H9 (cell line): ENCODE measurements at regions not wholly inside any gene's neighbourhood (a gene's known extent, or its start where the extent isn't known, plus 50 kb on each side); places are given as distances from the start of the nearest gene placed in this dataset.

Experiments
- DNase-seq: peaks from one replicate; pipeline ENCODE4 v3.0.0-alpha.2; 2017
- H2AFZ ChIP-seq: one replicate; pipeline ENCODE4 v1.6.1; 2013; ENCODE audit warnings: mild to moderate bottlenecking, low read length, control low read depth, moderate library complexity
- H2AK5ac ChIP-seq: 2 replicates; pipeline ENCODE4 v1.6.1; 2013; ENCODE audit warnings: low read length, control low read depth, mixed read lengths; ENCODE audit not compliant: insufficient read length
- H2BK120ac ChIP-seq: one replicate; pipeline ENCODE4 v1.6.1; 2013; ENCODE audit warnings: low read depth, mild to moderate bottlenecking, low read length, control low read depth, inconsistent platforms; ENCODE audit not compliant: poor library complexity, severe bottlenecking
- H2BK12ac ChIP-seq: 2 replicates; pipeline ENCODE4 v1.6.1; 2013; ENCODE audit warnings: low read length, control low read depth, mixed read lengths, low read depth; ENCODE audit not compliant: insufficient read length
- H2BK15ac ChIP-seq: 2 replicates; pipeline ENCODE4 v1.6.1; 2013; ENCODE audit warnings: low read depth, low read length, control low read depth
- H2BK20ac ChIP-seq: one replicate; pipeline ENCODE4 v1.6.1; 2013; ENCODE audit warnings: low read depth, mild to moderate bottlenecking, low read length, control low read depth, inconsistent platforms; ENCODE audit not compliant: poor library complexity, severe bottlenecking
- H2BK5ac ChIP-seq: 2 replicates; pipeline ENCODE4 v1.6.1; 2013; ENCODE audit warnings: low read length, control low read depth, mixed read lengths; ENCODE audit not compliant: insufficient read length
- H3K14ac ChIP-seq: 2 replicates; pipeline ENCODE4 v1.6.1; 2013; ENCODE audit warnings: low read length, control low read depth; ENCODE audit not compliant: insufficient read depth
- H3K18ac ChIP-seq: 2 replicates; pipeline ENCODE4 v1.6.1; 2013; ENCODE audit warnings: low read depth, mild to moderate bottlenecking, mixed read lengths, low read length, control low read depth; ENCODE audit not compliant: insufficient read length
- H3K23ac ChIP-seq: 2 replicates; pipeline ENCODE4 v1.6.1; 2013; ENCODE audit warnings: low read length, control low read depth, mixed read lengths, low read depth; ENCODE audit not compliant: insufficient read length
- H3K23me2 ChIP-seq: 2 replicates; pipeline ENCODE4 v1.6.1; 2013; ENCODE audit warnings: low read depth, mild to moderate bottlenecking, mixed read lengths, low read length, control low read depth; ENCODE audit not compliant: insufficient read length, poor library complexity, severe bottlenecking
- H3K27ac ChIP-seq: 2 replicates; pipeline ENCODE4 v1.5.1; 2013; ENCODE audit warnings: low read length, control low read depth, mixed read lengths, low read depth; ENCODE audit not compliant: insufficient read length
- H3K27me3 ChIP-seq: 2 replicates; pipeline ENCODE4 v1.6.1; 2013; ENCODE audit warnings: low read length, control low read depth, inconsistent platforms; ENCODE audit not compliant: insufficient read depth
- H3K4ac ChIP-seq: 2 replicates; pipeline ENCODE4 v1.6.1; 2013; ENCODE audit warnings: low read depth, mild to moderate bottlenecking, control low read depth, inconsistent platforms, low read length, moderate library complexity
- H3K4me1 ChIP-seq: 2 replicates; pipeline ENCODE4 v1.6.1; 2013; ENCODE audit warnings: low read length, control low read depth, inconsistent platforms; ENCODE audit not compliant: insufficient read depth
- H3K4me2 ChIP-seq: 2 replicates; pipeline ENCODE4 v1.6.1; 2013; ENCODE audit warnings: low read length, control low read depth, mixed read lengths; ENCODE audit not compliant: insufficient read length, insufficient read depth
- H3K56ac ChIP-seq: 2 replicates; pipeline ENCODE4 v1.6.1; 2013; ENCODE audit warnings: low read depth, mild to moderate bottlenecking, mixed read lengths, low read length, control low read depth; ENCODE audit not compliant: insufficient read length
- H3K79me1 ChIP-seq: 2 replicates; pipeline ENCODE4 v1.6.1; 2013; ENCODE audit warnings: low read depth, mild to moderate bottlenecking, moderate library complexity, low read length, control low read depth, inconsistent platforms; ENCODE audit not compliant: insufficient read depth, poor library complexity, severe bottlenecking
- H3K79me2 ChIP-seq: 2 replicates; pipeline ENCODE4 v1.6.1; 2013; ENCODE audit warnings: low read length, control low read depth, inconsistent platforms; ENCODE audit not compliant: insufficient read depth
- H3K9ac ChIP-seq: 2 replicates; pipeline ENCODE4 v1.6.1; 2013; ENCODE audit warnings: low read length, control low read depth, mixed read lengths; ENCODE audit not compliant: insufficient read length; ENCODE audit errors: extremely low read depth
- H3K9me3 ChIP-seq: one replicate; pipeline ENCODE4 v1.6.1; 2013; ENCODE audit warnings: low read depth, low read length, inconsistent platforms; ENCODE audit not compliant: control insufficient read depth
- H3T11ph ChIP-seq: one replicate; pipeline ENCODE4 v1.6.1; 2013; ENCODE audit warnings: mild to moderate bottlenecking, low read length, control low read depth, inconsistent platforms
- H4K20me1 ChIP-seq: one replicate; pipeline ENCODE4 v1.6.1; 2013; ENCODE audit not compliant: control insufficient read depth, insufficient read length, insufficient read depth
- H4K5ac ChIP-seq: 2 replicates; pipeline ENCODE4 v1.6.1; 2013; ENCODE audit warnings: low read depth, mild to moderate bottlenecking, mixed read lengths, low read length, control low read depth; ENCODE audit not compliant: insufficient read length
- H4K8ac ChIP-seq: replicated peaks from 2 replicates; pipeline ENCODE4 v1.6.1; 2013; ENCODE audit warnings: low read length, control low read depth, mixed read lengths, low read depth; ENCODE audit not compliant: insufficient read length
- H4K91ac ChIP-seq: 2 replicates; pipeline ENCODE4 v1.6.1; 2013; ENCODE audit warnings: low read depth, mild to moderate bottlenecking, moderate library complexity, mixed read lengths, low read length, control low read depth; ENCODE audit not compliant: insufficient read length
- H3K27ac Mint-ChIP-seq, 3 experiments: 2 replicates in 2 of 3; 3 replicates in 1 of 3; pipeline ENCODE4 v1.8.0; 2020 to 2021; ENCODE audit warnings: mixed read lengths in 3 of 3, mild to moderate bottlenecking in 1 of 3, moderate library complexity in 1 of 3
- H3K27me3 Mint-ChIP-seq: 2 replicates; pipeline ENCODE4 v1.8.0; 2021; ENCODE audit warnings: low read depth, mild to moderate bottlenecking, moderate library complexity, mixed read lengths
- H3K36me3 Mint-ChIP-seq, 3 experiments: 2 replicates in 2 of 3; 3 replicates in 1 of 3; pipeline ENCODE4 v1.8.0; 2020 to 2021; ENCODE audit warnings: low read depth in 3 of 3, mixed read lengths in 3 of 3; ENCODE audit not compliant: insufficient read depth in 1 of 3
- H3K4me1 Mint-ChIP-seq, 2 experiments: 2 replicates each; pipeline ENCODE4 v1.8.0; 2020; ENCODE audit warnings: mixed read lengths in 2 of 2
- H3K4me3 Mint-ChIP-seq, 2 experiments: 2 replicates in 1 of 2; 3 replicates in 1 of 2; pipeline ENCODE4 v1.8.0; 2020 to 2021; ENCODE audit warnings: mild to moderate bottlenecking in 2 of 2, mixed read lengths in 2 of 2, moderate library complexity in 1 of 2
- H3K9me3 Mint-ChIP-seq, 2 experiments: 2 replicates in 1 of 2; 3 replicates in 1 of 2; pipeline ENCODE4 v1.8.0; 2020; ENCODE audit warnings: mild to moderate bottlenecking in 2 of 2, mixed read lengths in 2 of 2, moderate library complexity in 1 of 2
- CTCF ChIP-seq: fragments of 200-600 bp; sonication (generic); conservative IDR thresholded peaks from 3 replicates; pipeline ENCODE4 v1.8.0; 2021; ENCODE audit warnings: antibody characterized with exemption, mild to moderate bottlenecking
- WGBS: extraction: QIAGEN DNeasy Blood & Tissue Kit; methylation state at CpG from one replicate; pipeline ENCODE4 v1.1.7; 2013; ENCODE audit warnings: missing lambda C conversion rate, low lambda C conversion rate, mixed read lengths; ENCODE audit not compliant: insufficient read length; ENCODE audit errors: extremely low coverage; 5-methylcytosine and 5-hydroxymethylcytosine counted together

- Histone ChIP-seq H3K18ac (no peak overlapping the region), H4K20me1 (no peaks in the 10 kb centered on the region), H3K56ac (no peak overlapping the region), H2BK15ac (no peak overlapping the region), H4K91ac (no peak overlapping the region), H3K79me2 (no peaks in the 10 kb centered on the region), H3K4me1 (no peaks in the 10 kb centered on the region; the same call in 1 of the 2 replicates), H2AFZ (no peak overlapping the region), H2BK120ac (no peak overlapping the region), H3K23ac (no peak overlapping the region), H3K4ac (no peak overlapping the region), H4K8ac (no peak overlapping the region), H2BK12ac (no peak overlapping the region), H4K5ac (no peak overlapping the region), H3K4me2 (no peak overlapping the region), H3K79me1 (no peaks in the 10 kb centered on the region), H2BK20ac (no peak overlapping the region), H3K23me2 (no peaks in the 10 kb centered on the region), H3K27me3 (no peaks in the 10 kb centered on the region), H3K9me3 (no peaks in the 10 kb centered on the region), H3T11ph (no peak overlapping the region), H3K9ac (no peak overlapping the region), H3K27ac (no peak overlapping the region), H2AK5ac (no peak overlapping the region), H3K14ac (no peak overlapping the region), H2BK5ac (no peak overlapping the region)
- H3K27ac Mint-ChIP-seq: no peak overlapping the region
- no peaks in the 10 kb centered on the region for H3K36me3 Mint-ChIP-seq
- H3K4me3 Mint-ChIP-seq: no peak overlapping the region
- TF ChIP-seq CTCF: no peak
- H3K9me3 Mint-ChIP-seq: no peaks in the 10 kb centered on the region
- peaks cover 0 to 7% of the 10 kb centered on the region in 2 experiments; a peak in 2 of 4 replicates for H3K4me1 Mint-ChIP-seq
- no CpG with 5 or more reads among the region's 3 CpGs for WGBS
- H3K27me3 Mint-ChIP-seq: no peaks in the 10 kb centered on the region
- DNase-seq: no peak
These were observed 571.9 kb downstream of the CPS1 start for GRCh38 chr2:211128287-211128686.
